Sigmoid colon (tissue), 6 donors: ENCODE measurements at regions not wholly inside any gene's neighbourhood (a gene's known extent, or its start where the extent isn't known, plus 50 kb on each side); places are given as distances from the start of the nearest gene placed in this dataset.
"Not testable (repeated sequence)": the region's sequence is repeated elsewhere in the genome, so short reads cannot be mapped to it uniquely, and the experiment has no call there.

Experiments
- DNase-seq: peaks from one replicate; pipeline ENCODE4 v3.0.0-alpha.2; 2019
- H3K27ac ChIP-seq, 4 donors: fragments of 200-600 bp; sonication (generic); one replicate each; pipeline ENCODE4 v1.5.1; 2016 to 2019; ENCODE audit warnings: mild to moderate bottlenecking in 1 of 4
- H3K27me3 ChIP-seq, 3 donors: fragments of 200-600 bp; sonication (generic); one replicate each; pipeline ENCODE4 v1.5.1; 2019; ENCODE audit warnings: mild to moderate bottlenecking in 1 of 3
- H3K36me3 ChIP-seq, 4 donors: fragments of 200-600 bp; sonication (generic); one replicate each; pipeline ENCODE4 v1.5.1; 2016 to 2019
- H3K4me1 ChIP-seq, 4 donors: fragments of 200-600 bp; sonication (generic); one replicate each; pipeline ENCODE4 v1.5.1; 2017 to 2019
- H3K4me3 ChIP-seq, 4 donors: fragments of 200-600 bp; sonication (generic); one replicate each; pipeline ENCODE4 v1.5.1; 2017 to 2019; ENCODE audit warnings: mild to moderate bottlenecking in 2 of 4, moderate library complexity in 1 of 4
- H3K9me3 ChIP-seq, 4 donors: fragments of 200-600 bp in 3 of 4; sonication (generic) in 3 of 4; one replicate each; pipeline versions ENCODE4 v1.5.1 to v1.6.1; 2013 to 2019
- EP300 ChIP-seq, 4 donors: sonication (generic); formaldehyde crosslinking; IDR thresholded peaks; one replicate each; pipeline ENCODE4 v1.6.1; 2017; ENCODE audit warnings: antibody characterized with exemption in 4 of 4
- POLR2A ChIP-seq, 2 donors: fragments of 450-650 bp; IDR thresholded peaks; one replicate each; pipeline ENCODE4 v1.6.1; 2016; ENCODE audit warnings: antibody characterized with exemption in 2 of 2, mild to moderate bottlenecking in 2 of 2, moderate library complexity in 2 of 2
- POLR2AphosphoS5 ChIP-seq, 4 donors: sonication (generic); formaldehyde crosslinking; IDR thresholded peaks; one replicate each; pipeline ENCODE4 v1.6.1; 2017; ENCODE audit warnings: antibody characterized with exemption in 4 of 4
- WGBS, 2 donors: extraction: QIAGEN DNeasy Blood & Tissue Kit; methylation state at CpG; one replicate each; pipeline ENCODE4 v1.1.7; 2013; 5-methylcytosine and 5-hydroxymethylcytosine counted together
- intact Hi-C: fragments of 100-400 bp; cut with DNase I; formaldehyde crosslinking; loops from one replicate; pipeline ENCODE4 v1.15.1; 2023
- TF ChIP-seq, protein P1 (sequence below), 4 experiments: fragments of 450-650 bp in 3 of 4; fragments of 200-600 bp in 1 of 4; IDR thresholded peaks; one replicate each; pipeline ENCODE4 v1.5.1; 2016 to 2019; ENCODE audit warnings: antibody characterized with exemption in 4 of 4, mild to moderate bottlenecking in 3 of 4, moderate library complexity in 2 of 4
- donor health status: healthy with polysubstance abuse.
- donor health status: healthy.

DNA sequence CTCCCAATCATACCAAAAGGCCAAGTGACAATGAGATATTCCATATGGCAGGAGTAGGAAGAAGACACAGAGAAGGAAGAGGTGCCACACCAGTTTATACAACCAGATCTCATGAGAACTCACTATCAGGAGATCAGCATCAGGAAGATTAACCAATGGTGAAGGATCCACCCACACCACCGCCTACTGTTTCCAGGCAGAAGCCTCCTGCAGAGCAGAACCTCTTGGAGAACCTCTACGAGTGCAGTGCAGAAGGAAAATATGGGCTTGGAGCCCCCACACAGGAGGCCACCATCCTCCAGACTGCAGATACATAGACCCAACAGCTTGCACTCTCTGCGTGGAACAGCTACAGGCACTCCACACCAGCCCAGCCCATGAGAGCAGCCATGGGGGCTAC is 264.4 kb downstream of the POTED start:
- intact Hi-C loops, H3K9me3 ChIP-seq, H3K36me3 ChIP-seq, DNase-seq, H3K27ac ChIP-seq, H3K4me3 ChIP-seq, H3K4me1 ChIP-seq, H3K27me3 ChIP-seq: not testable (repeated sequence)
- 65 to 70% methylated on average over 3 of the region's 3 CpGs for WGBS, 2 donors

DNA sequence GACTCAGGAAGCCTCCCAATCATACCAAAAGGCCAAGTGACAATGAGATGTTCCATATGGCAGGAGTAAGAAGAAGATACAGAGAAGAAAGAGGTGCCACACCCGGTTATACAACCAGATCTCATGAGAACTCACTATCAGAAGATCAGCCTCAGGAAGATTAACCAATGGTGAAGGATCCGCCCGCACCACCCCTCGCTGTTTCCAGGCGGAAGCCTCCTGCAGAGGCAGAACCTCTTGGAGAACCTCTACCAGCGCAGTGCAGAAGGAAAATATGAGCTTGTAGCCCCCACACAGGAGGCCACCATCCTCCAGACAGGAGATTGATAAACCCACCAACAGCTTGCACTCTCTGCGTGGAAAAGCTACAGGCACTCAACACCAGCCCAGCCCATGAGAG is 245.1 kb downstream of the POTED start:
- WGBS, 2 donors: 82 to 89% methylated on average over 7 of the region's 7 CpGs
- Histone ChIP-seq H3K4me3 (no peak overlapping the region), H3K36me3 (no peaks in the 10 kb centered on the region), H3K27me3 (no peaks in the 10 kb centered on the region), H3K27ac (no peak overlapping the region), H3K9me3 (no peaks in the 10 kb centered on the region), H3K4me1 (no peaks in the 10 kb centered on the region)
- TF ChIP-seq POLR2AphosphoS5 (IDR thresholded peaks at IDR 0.05) (no peak), POLR2A (IDR thresholded peaks at IDR 0.05) (no peak), EP300 (IDR thresholded peaks at IDR 0.05) (no peak)
- TF ChIP-seq, protein P1, sequence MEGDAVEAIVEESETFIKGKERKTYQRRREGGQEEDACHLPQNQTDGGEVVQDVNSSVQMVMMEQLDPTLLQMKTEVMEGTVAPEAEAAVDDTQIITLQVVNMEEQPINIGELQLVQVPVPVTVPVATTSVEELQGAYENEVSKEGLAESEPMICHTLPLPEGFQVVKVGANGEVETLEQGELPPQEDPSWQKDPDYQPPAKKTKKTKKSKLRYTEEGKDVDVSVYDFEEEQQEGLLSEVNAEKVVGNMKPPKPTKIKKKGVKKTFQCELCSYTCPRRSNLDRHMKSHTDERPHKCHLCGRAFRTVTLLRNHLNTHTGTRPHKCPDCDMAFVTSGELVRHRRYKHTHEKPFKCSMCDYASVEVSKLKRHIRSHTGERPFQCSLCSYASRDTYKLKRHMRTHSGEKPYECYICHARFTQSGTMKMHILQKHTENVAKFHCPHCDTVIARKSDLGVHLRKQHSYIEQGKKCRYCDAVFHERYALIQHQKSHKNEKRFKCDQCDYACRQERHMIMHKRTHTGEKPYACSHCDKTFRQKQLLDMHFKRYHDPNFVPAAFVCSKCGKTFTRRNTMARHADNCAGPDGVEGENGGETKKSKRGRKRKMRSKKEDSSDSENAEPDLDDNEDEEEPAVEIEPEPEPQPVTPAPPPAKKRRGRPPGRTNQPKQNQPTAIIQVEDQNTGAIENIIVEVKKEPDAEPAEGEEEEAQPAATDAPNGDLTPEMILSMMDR (IDR thresholded peaks at IDR 0.05): no peak
- DNase-seq: no peak
- intact Hi-C loops: no loop called here

DNA sequence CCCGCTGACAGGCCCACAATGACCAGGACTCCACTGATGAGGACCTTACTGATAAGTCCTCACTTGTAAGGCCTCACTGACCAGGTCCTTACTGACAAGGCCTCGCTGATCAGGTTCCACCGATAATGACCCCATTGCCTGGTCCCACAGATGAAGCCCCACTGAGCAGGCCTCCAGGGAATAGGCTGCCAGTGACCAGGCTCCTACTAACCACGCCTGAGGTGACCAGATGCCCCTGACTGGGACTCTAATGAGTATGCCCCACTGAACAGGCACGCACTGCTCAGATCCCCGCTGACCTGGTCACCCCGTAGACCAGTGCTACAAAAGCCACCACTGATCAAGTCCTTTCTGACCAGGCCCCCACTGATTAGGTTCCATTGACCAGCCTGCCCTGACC is 241.2 kb downstream of the POTED start:
- intact Hi-C loops, H3K4me3 ChIP-seq, H3K9me3 ChIP-seq, H3K4me1 ChIP-seq, DNase-seq, H3K36me3 ChIP-seq, H3K27me3 ChIP-seq, H3K27ac ChIP-seq: not testable (repeated sequence)
- 77 to 82% methylated on average over 7 of the region's 7 CpGs for WGBS, 2 donors

DNA sequence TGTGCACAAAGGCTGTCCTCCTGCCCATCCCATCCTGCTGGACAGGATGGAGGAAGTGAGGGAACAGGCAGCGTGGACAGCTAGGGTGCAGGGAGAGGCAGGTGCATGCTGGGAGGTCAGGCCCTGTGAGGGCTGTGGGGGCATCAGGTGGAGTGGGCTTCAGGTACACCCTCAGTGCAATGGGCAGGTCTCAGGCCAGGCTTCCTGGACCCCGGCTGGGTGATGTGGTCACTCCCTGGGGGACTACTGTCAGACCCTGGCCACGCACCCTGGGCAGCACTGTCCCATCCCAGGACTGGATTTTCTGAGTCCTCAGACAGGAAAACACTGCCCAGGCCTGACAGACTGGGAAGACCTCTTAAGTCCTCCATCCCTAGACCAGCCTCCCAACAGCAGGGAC is 239.9 kb downstream of the POTED start:
- H3K27me3 ChIP-seq, H3K9me3 ChIP-seq, H3K4me1 ChIP-seq, H3K36me3 ChIP-seq, DNase-seq, H3K27ac ChIP-seq, intact Hi-C loops, H3K4me3 ChIP-seq: not testable (repeated sequence)
- 60 to 74% methylated on average over 3 of the region's 3 CpGs for WGBS, 2 donors

DNA sequence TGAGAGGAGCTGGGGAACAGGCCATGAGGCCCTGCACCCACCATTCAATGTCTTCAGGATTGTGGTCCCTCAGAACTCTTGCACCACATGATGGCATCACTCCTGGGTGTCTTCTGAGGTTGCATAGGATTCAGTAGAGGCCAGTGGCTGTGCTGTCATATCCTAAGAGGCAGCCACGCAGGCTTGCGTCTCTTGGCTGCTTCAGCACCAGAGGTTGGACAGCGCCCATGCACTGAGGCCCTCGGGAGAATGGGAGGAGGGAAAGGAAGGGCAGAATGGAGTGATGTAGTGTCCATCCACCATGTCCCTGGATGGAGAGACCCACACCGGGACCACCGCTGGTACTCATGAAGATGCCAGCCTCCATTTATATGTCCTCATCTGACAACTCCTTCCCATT is 237.1 kb downstream of the POTED start:
- H3K36me3 ChIP-seq, H3K27ac ChIP-seq, H3K9me3 ChIP-seq, H3K4me3 ChIP-seq, DNase-seq, H3K27me3 ChIP-seq, H3K4me1 ChIP-seq, intact Hi-C loops: not testable (repeated sequence)
- 58 to 74% methylated on average over 6 of the region's 6 CpGs for WGBS, 2 donors

DNA sequence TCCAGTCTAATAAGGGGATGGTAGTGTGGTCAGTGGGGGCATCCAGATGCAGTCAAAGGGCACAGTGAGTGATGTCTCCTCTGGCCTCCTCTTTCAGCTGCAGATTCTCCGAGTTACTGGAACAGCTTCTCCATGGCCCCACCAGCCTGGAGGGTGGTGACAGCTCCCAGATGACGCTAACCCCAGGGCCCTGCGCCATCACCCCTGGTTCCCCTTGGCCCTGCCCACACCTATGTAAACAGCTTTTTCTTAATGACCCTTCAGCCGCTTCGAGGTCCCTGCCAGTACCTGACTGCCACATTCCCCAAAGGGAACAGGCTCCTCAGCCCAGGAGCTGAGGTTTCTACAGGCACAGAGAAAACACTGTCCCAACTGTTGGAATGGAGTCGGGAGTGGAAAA is 235.0 kb downstream of the POTED start:
- not testable (repeated sequence) for H3K4me3 ChIP-seq

DNA sequence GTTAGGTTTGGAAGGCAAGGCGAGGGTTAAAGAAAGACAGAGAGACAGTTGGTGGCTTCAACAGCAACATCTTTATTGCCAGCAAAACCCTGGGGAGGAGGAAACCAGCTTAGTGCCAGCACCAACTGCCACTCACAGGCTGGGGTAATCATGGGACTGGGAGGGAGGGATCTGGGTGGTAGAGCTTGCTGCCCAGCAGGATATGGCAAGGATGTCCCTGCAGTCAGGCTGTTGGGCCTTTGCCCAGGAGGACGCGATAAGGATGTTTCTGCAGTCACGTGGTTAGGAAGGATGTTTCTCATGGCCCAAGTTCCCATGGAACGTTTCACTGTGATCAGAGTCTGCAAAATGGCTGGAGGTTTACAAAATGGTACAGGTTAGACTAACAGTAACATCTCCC is 233.5 kb downstream of the POTED start:
- DNase-seq, H3K4me3 ChIP-seq, H3K36me3 ChIP-seq, H3K4me1 ChIP-seq, intact Hi-C loops, H3K9me3 ChIP-seq, H3K27ac ChIP-seq, H3K27me3 ChIP-seq: not testable (repeated sequence)
- WGBS, 2 donors: 60 to 70% methylated on average over 5 of the region's 5 CpGs

More for the DNA sequence above, 235.0 kb downstream of the POTED start:
- H3K4me1 ChIP-seq, intact Hi-C loops, DNase-seq, H3K27ac ChIP-seq, H3K27me3 ChIP-seq, H3K9me3 ChIP-seq, H3K36me3 ChIP-seq: not testable (repeated sequence)
- WGBS, 2 donors: 75 to 77% methylated on average over 6 of the region's 6 CpGs

DNA sequence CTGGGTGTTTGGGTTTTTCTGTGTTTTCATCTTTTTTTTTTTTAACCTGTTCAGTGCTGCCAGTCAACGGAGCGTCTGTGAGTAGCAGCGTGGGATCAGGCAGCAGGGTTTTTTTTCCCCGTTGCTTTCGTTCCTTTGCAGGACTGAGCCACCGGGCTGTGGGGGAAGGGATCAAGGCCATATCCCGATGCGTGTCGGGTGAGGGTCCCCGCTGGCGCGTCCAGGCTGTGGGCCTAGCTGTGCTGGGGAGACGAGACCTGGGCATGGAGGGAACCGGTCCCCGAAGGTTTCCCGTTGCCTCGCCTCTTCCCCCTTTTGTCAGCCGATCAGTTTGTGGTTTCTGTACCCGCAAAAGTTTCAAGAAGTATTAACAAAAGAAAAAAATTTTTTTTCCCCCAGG is 218.1 kb downstream of the POTED start:
- DNase-seq, H3K4me1 ChIP-seq, intact Hi-C loops, H3K4me3 ChIP-seq, H3K9me3 ChIP-seq, H3K36me3 ChIP-seq, H3K27ac ChIP-seq, H3K27me3 ChIP-seq: not testable (repeated sequence)
- 93% methylated on average over 19 of the region's 19 CpGs for WGBS, 2 donors

DNA sequence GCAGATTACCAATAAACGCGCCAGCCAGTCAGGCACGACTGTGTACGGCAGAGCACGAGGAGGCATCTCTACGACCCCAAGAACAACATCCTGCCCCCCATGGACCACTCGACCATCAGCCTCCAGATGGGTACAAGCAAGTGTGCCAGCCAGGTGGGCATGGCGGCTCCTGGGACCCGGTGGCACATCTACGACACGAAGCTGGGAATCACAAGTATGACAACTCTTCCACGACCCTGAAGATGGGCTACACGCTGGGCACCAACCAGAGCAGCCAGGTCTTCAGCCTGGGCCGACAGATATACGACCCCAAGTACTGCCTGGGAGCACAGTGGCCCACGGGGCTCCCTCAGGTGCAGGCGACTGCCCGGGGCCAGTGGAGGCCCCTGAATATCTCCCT is 217.6 kb downstream of the POTED start:
- TF ChIP-seq EP300 (IDR thresholded peaks at IDR 0.05) (no peak), POLR2A (IDR thresholded peaks at IDR 0.05) (no peak), POLR2AphosphoS5 (IDR thresholded peaks at IDR 0.05) (no peak)
- Histone ChIP-seq H3K27ac (no peak overlapping the region), H3K9me3 (peaks cover 0 to 4% (median 0%) of the 10 kb centered on the region in 4 donors), H3K4me1 (no peaks in the 10 kb centered on the region), H3K27me3 (peaks cover 0 to 4% (median 0%) of the 10 kb centered on the region in 3 donors), H3K4me3 (no peak overlapping the region), H3K36me3 (no peaks in the 10 kb centered on the region)
- WGBS, 2 donors: 86% methylated on average over 18 of the region's 18 CpGs
- intact Hi-C loops: no loop called here
- DNase-seq: no peak

DNA sequence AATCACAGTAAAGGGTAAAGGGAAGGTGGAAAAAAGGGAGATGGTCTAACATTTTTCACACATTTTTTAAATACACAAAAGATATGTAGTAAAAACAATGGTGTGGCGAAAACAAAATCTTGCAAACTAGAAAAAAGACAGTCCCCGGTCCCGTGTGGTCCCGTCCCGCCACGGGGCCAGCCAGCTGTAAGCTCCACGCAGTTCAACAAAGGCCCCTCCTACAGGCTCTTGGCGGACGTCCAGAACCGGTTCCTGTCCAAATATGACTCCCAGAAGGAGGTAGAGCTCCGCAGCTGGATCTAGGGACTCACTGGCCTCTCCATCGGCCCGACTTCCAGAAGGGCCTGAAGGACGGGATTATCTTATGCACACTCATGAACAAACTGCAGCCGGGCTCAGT is 216.9 kb downstream of the POTED start:
- H3K4me1 ChIP-seq, H3K36me3 ChIP-seq, H3K27me3 ChIP-seq, intact Hi-C loops, H3K4me3 ChIP-seq, H3K27ac ChIP-seq, DNase-seq, H3K9me3 ChIP-seq: not testable (repeated sequence)
- WGBS, 2 donors: 80 to 90% methylated on average over 15 of the region's 15 CpGs

DNA sequence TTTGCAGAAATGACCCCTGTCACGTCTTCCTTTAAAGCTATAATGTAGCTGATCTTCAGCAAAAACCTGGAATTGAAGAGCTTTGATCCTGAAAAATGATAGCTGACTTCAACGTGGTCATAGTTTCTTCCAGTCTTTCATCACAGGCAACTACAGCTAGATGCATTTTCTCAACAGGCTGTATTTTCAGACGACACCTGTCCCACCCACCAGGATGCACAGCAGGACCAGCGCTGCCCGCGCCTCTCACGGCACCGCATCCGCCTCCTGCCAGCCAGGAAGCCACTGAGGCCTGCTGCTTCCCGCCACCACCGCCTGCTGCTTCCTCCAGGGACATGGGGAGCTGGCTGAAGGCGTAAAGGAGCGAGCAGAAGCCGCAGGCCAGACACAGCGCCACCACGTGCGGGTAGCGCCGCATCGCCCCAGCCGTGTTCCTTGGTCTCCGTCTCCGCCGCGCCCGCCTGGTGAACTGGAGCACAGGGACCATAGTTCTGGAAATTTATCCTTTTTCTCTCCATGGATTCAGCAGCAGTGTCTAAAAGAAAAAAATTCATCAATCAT is 215.7 kb downstream of the POTED start:
- DNase-seq, H3K27me3 ChIP-seq, intact Hi-C loops, H3K9me3 ChIP-seq, H3K36me3 ChIP-seq, H3K4me3 ChIP-seq, H3K27ac ChIP-seq, H3K4me1 ChIP-seq: not testable (repeated sequence)
- 47 to 48% methylated on average over 9 to 10 of the region's 26 CpGs for WGBS, 2 donors

DNA sequence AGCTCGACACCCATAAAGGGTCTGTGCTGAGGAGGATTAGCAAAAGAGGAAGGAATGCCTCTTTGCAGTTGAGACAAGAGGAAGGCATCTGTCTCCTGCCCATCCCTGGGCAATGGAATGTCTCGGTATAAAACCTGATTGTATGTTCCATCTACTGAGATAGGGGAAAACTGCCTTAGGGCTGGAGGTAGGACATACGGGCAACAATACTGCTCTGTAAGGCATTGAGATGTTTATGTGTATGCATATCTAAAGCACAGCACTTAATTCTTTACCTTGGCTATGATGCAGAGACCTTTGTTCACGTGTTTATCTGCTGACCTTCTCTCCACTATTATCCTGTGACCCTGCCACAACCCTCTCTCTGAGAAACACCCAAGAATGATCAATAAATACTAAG is 210.7 kb downstream of the POTED start:
- H3K9me3 ChIP-seq, H3K27me3 ChIP-seq, H3K4me1 ChIP-seq, intact Hi-C loops, DNase-seq, H3K36me3 ChIP-seq, H3K27ac ChIP-seq, H3K4me3 ChIP-seq: not testable (repeated sequence)
- WGBS, 2 donors: 57 to 59% methylated on average over 4 of the region's 4 CpGs
